GM12874 (cell line): ENCODE measurements at regions not wholly inside any gene's neighbourhood (a gene's known extent, or its start where the extent isn't known, plus 50 kb on each side); places are given as distances from the start of the nearest gene placed in this dataset.

Experiments
- TF ChIP-seq, protein P1 (sequence below): IDR thresholded peaks from 2 replicates; pipeline ENCODE4 v1.5.1; 2011; ENCODE audit warnings: low read depth, mild to moderate bottlenecking, control low read depth, low read length, moderate library complexity; ENCODE audit not compliant: insufficient read depth

DNA sequence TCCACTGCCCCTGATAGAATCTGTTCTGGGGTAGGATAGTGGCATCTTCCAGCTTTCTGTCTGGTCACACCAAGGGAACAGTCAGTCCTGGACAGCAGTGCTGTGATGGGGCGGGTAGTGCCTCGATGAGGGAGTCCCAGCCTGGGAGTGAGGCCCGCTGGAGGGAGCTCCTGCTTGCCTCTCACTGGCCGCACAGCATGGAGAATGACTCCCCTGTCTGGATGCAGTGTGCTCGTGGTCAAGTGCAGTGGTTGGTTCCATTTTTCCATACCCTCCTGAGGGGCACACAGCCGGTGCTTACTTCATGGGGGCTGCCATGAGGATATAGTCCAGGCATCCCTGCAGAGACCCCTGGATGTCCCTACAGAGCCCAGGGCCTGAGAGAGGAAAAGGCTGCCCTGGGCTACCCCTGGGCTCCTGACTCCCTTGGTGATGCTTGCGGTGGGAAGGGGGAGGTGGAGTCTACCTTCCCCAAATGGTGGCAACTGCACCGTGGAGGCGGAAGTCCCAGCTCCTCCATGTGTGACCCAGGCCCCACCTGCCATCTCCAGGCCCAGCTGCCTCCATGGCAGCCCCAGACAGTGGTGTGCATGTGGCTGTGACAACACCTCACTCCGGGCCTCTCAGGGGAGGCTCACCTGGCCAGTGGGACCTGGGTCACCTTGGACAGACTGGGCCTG, 212.5 kb downstream of the GLI2 start:
- TF ChIP-seq, protein P1, sequence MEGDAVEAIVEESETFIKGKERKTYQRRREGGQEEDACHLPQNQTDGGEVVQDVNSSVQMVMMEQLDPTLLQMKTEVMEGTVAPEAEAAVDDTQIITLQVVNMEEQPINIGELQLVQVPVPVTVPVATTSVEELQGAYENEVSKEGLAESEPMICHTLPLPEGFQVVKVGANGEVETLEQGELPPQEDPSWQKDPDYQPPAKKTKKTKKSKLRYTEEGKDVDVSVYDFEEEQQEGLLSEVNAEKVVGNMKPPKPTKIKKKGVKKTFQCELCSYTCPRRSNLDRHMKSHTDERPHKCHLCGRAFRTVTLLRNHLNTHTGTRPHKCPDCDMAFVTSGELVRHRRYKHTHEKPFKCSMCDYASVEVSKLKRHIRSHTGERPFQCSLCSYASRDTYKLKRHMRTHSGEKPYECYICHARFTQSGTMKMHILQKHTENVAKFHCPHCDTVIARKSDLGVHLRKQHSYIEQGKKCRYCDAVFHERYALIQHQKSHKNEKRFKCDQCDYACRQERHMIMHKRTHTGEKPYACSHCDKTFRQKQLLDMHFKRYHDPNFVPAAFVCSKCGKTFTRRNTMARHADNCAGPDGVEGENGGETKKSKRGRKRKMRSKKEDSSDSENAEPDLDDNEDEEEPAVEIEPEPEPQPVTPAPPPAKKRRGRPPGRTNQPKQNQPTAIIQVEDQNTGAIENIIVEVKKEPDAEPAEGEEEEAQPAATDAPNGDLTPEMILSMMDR: no peak

DNA sequence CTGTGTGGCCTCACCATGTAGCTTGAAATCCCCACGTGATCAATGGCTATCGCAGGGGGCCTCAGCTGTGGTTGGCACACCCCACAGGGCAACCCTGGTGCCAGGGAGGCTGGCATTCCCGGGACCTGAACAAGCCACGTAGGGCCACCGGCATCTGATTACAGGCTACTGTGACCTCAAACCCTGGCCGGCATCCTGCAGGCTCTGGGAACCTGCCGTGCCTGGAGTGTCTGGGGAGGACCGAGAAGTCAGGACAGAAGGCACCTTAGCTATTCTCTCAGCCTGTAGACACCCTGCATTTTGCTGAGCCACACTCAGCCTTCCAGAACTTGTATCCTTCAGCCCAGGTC, 213.0 kb downstream of the GLI2 start:
- TF ChIP-seq, protein P1: no peak

DNA sequence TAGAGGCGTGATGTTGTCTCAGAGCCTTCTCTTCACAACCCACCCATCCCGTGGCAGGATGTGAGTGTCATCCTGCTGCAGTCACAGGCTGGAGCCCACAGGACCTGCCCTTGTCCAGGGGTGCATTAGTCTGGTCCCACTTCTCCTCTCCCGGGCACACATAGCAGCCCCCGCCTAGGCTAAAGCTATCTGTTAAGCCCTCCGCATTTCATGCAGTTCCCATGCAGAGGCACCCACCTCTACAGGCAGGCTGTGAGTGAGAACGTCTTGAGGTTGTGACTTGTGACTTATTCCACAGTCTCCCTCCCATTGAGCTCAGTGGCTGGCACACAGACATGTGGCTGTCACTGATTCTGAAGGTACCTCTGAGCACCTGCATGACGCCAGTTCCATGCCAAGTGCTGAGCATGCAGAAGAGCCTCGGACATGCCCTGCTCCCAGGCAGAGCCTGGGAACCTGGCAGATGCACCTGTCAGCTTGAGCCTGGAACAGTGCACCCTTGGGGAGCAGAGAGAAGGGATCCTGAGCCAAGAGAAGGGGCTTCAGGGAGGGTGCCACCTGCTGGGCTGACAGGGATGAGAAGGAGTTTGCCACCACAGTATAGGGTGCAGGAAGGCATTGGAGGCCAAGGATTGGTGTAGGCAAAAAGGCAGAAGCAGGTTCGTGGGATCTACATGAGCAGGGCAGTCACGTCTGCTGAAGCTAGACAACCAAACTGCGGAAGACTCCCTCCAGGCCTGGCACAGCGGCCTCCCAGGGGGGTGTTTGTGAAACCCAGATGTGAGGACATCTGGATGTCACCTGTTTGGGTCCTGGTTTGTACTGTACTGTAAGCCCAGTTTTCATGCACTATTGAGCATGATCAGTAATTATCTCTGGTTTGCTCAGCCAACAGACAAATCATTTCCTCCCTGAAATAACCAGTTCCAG, 213.6 kb downstream of the GLI2 start:
- TF ChIP-seq, protein P1: peak; percentile 20; the same call in 1 of the 2 replicates

DNA sequence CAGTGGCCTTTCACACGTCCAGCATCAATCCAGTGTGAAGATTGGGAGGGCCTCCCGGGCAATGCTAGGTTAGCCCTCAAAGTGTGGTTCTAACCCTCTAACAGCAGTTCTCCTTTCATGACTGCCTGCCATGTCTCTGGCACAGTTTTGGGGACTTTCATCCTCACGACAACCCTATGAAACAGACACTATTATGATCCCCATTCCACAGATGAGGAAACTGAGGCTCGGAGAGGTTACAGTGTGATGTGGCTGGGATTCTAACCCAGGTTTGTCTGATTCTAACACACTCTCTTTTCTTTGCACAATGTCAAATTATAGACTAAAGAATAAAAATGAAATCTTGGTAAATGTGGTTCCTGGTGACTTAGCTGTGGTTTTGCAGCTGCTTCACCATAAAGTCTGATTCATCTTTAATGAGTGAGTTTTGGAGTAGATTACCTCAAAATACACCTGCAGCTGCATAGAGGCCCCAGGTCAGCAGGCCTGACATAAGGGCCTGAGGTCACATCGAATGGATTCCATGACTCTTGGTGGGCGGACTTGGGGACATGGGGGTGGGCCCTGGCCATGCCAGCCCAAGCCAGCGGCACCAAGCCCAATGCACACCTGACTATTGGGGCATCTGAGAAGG, 214.4 kb downstream of the GLI2 start:
- TF ChIP-seq, protein P1: no peak

DNA sequence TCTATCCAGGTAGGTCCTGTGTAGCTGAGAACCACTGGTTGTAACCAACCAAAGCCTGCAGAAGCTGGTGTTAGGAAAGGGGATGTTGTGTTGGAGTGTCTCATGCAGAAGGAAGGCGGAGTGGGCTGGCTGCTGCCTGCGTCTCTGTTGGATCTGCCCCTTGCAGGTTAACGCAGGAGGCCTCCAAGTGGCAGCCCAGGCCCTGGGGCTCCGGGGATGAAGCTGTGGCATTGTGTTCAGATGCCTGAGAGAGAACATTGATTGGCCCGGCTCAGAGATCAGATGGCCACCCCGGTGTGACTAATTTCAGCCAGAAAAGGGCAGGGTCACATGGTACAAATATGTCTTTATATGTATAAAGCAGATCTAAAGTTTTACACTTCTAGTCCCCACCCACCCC, 216.0 kb downstream of the GLI2 start:
- TF ChIP-seq, protein P1: no peak

DNA sequence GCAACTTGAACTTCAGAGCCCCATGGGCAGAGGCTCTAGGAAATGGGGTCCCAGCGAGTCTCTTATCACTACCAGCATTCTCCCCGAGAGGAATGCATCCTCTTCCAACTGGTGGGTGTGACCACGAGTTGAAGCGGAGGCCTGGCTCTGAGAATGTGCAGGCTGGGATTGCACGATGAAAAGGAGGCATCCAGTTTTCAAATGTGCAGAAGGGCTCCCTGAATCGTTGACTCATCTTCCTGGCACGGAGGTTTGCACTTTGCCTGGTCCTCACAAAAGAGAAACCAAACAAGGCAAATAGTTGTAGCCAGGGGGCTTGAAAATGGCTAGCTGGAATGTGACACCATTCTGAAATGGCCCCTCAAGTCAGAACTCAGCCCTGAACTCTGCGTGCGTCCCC, 216.7 kb downstream of the GLI2 start:
- TF ChIP-seq, protein P1: no peak

DNA sequence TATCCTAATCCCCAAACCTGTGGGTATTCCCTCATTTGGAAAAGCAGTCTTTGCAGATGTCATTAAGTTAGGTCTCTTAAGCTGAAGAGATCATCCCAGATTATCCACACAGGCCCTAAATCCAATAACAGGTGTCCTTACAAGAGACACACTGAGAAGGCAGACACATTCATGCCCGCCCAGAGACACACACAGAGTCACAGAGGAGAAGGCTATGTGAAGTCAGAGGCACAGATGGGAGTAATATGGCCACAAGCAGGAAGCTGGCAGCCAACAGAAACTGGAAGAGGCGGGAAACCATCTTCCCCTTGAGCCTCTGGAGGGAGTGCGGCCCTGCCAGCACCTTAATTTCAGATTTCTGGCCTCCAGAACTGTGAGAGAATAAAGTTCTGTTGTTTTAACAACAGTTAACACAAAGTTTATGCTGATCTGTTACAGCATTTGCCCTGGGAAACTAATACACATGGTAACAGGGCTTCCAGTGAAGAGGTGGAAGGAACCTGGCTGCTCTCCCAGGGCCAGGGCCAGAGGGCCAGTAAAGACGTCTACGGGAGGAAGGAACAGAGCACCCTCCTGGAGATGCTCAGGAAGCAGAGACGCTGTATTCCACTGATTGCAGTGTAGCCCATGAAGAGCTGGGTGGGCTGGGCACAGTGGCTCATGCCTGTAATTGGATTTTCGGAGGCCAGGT, 217.5 kb downstream of the GLI2 start:
- TF ChIP-seq, protein P1: no peak
